ENCODE measurements at regions not wholly inside any gene's neighbourhood (a gene's known extent, or its start where the extent isn't known, plus 50 kb on each side); places are given as distances from the start of the nearest gene placed in this dataset.

DNA sequence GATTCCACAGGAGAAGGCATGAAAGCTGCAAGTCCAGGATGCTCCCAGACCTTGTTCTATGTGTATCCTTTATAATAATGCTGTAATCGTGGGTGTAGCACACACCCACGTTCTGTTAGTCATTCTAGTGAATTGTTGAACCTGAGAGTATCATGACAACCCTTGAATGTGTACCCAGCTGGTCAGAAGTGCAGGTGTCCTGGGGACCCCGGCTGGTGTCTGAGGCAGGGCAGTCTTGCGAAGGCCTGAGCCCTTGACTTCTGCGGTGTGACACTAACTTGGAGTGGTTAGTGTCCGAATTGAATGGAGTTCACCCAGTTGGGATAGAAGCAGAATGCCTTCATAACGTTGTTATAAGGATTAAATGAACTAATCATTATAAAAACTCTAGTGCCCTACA, 218.0 kb upstream of the TNRC6C start:
- Histone ChIP-seq H3K27ac (no peak overlapping the region), H3K9me3 (ENCODE audit: insufficient read depth, low read depth) (no peaks in the 10 kb centered on the region), H3F3A (ENCODE audit: insufficient read depth, low read depth) (no peaks in the 10 kb centered on the region), H3K36me3 (ENCODE audit: low read depth) (no peaks in the 10 kb centered on the region), H3K4me2 (no peak overlapping the region), H3K4me1 (replicated peaks; ENCODE audit: insufficient read depth) (no peaks in the 10 kb centered on the region), H3K4me3 (no peak overlapping the region), H3K27me3 (ENCODE audit: insufficient read depth, low read depth) (peaks cover 86% of the 10 kb centered on the region), H4K20me1 (ENCODE audit: insufficient read depth) (no peaks in the 10 kb centered on the region), H3K79me2 (ENCODE audit: low read depth) (no peaks in the 10 kb centered on the region), H2AFZ (no peak overlapping the region), H3K9me2 (ENCODE audit: insufficient read depth) (no peaks in the 10 kb centered on the region)
- TF ChIP-seq, protein P1, sequence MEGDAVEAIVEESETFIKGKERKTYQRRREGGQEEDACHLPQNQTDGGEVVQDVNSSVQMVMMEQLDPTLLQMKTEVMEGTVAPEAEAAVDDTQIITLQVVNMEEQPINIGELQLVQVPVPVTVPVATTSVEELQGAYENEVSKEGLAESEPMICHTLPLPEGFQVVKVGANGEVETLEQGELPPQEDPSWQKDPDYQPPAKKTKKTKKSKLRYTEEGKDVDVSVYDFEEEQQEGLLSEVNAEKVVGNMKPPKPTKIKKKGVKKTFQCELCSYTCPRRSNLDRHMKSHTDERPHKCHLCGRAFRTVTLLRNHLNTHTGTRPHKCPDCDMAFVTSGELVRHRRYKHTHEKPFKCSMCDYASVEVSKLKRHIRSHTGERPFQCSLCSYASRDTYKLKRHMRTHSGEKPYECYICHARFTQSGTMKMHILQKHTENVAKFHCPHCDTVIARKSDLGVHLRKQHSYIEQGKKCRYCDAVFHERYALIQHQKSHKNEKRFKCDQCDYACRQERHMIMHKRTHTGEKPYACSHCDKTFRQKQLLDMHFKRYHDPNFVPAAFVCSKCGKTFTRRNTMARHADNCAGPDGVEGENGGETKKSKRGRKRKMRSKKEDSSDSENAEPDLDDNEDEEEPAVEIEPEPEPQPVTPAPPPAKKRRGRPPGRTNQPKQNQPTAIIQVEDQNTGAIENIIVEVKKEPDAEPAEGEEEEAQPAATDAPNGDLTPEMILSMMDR (conservative IDR thresholded peaks at IDR 0.05) = no peak
- no peak for TF ChIP-seq EZH2 (IDR thresholded peaks at IDR 0.05; ENCODE audit: low read depth)
- ChIA-PET POLR2A (ENCODE audit: unreplicated experiment) (no interaction called here), CTCF (no interaction called here)
- DNase-seq = no peak
- BruUV-seq (replicated peaks) = no TSS peak
- intact Hi-C loops (cut with micrococcal nuclease; ENCODE audit: unreplicated experiment) = no loop called here

GRCh38 chr17:77741109-77741508, 217.4 kb upstream of the TNRC6C start:
- no peaks in the 10 kb centered on the region for H3K79me2 ChIP-seq (ENCODE audit: low read depth)
- H3K9me3 ChIP-seq (ENCODE audit: insufficient read depth, low read depth) = no peaks in the 10 kb centered on the region
- no peak for TF ChIP-seq EZH2 (IDR thresholded peaks at IDR 0.05; ENCODE audit: low read depth)
- TF ChIP-seq, protein P1 (conservative IDR thresholded peaks at IDR 0.05) = peak; percentile 36; the same call in 1 of the 2 replicates
- intact Hi-C loops (cut with micrococcal nuclease; ENCODE audit: unreplicated experiment) = no loop called here
- H3F3A ChIP-seq (ENCODE audit: insufficient read depth, low read depth) = no peaks in the 10 kb centered on the region
- no peak overlapping the region for H3K4me2 ChIP-seq
- H3K27me3 ChIP-seq (ENCODE audit: insufficient read depth, low read depth) = peaks cover 89% of the 10 kb centered on the region
- no peak for DNase-seq
- no peak overlapping the region for H3K4me3 ChIP-seq
- no peaks in the 10 kb centered on the region for H4K20me1 ChIP-seq (ENCODE audit: insufficient read depth)
- H3K4me1 ChIP-seq (replicated peaks; ENCODE audit: insufficient read depth) = no peaks in the 10 kb centered on the region
- H3K27ac ChIP-seq = no peak overlapping the region
- no peaks in the 10 kb centered on the region for H3K9me2 ChIP-seq (ENCODE audit: insufficient read depth)
- ChIA-PET CTCF (no interaction called here), POLR2A (ENCODE audit: unreplicated experiment) (no interaction called here)
- no peak overlapping the region for H2AFZ ChIP-seq
- H3K36me3 ChIP-seq (ENCODE audit: low read depth) = no peaks in the 10 kb centered on the region
- BruUV-seq (replicated peaks) = no TSS peak

GRCh38 chr17:77742579-77742978, 215.9 kb upstream of the TNRC6C start:
- Histone ChIP-seq H2AFZ (no peak overlapping the region), H3K79me2 (ENCODE audit: low read depth) (no peaks in the 10 kb centered on the region), H3K27ac (no peak overlapping the region), H3K36me3 (ENCODE audit: low read depth) (no peaks in the 10 kb centered on the region), H3K4me2 (no peak overlapping the region), H3K27me3 (ENCODE audit: insufficient read depth, low read depth) (peaks cover 89% of the 10 kb centered on the region), H3K4me3 (no peak overlapping the region), H3K9me3 (ENCODE audit: insufficient read depth, low read depth) (no peaks in the 10 kb centered on the region), H3K4me1 (replicated peaks; ENCODE audit: insufficient read depth) (no peaks in the 10 kb centered on the region), H3F3A (ENCODE audit: insufficient read depth, low read depth) (no peaks in the 10 kb centered on the region), H4K20me1 (ENCODE audit: insufficient read depth) (no peaks in the 10 kb centered on the region), H3K9me2 (ENCODE audit: insufficient read depth) (no peaks in the 10 kb centered on the region)
- no TSS peak for BruUV-seq (replicated peaks)
- DNase-seq = no peak
- ChIA-PET CTCF (no interaction called here), POLR2A (ENCODE audit: unreplicated experiment) (no interaction called here)
- intact Hi-C loops (cut with micrococcal nuclease; ENCODE audit: unreplicated experiment) = no loop called here
- TF ChIP-seq, protein P1 (conservative IDR thresholded peaks at IDR 0.05) = no peak
- TF ChIP-seq EZH2 (IDR thresholded peaks at IDR 0.05; ENCODE audit: low read depth) = no peak
